ENCODE measurements at regions not wholly inside any gene's neighbourhood (a gene's known extent, or its start where the extent isn't known, plus 50 kb on each side); places are given as distances from the start of the nearest gene placed in this dataset.

GRCh38 chr9:134276453-134277245 lies 49.6 kb upstream of the RXRA start:
- DNase-seq (ENCODE audit: low spot score) = no peak

Data from hepatic stellate cell (primary cell).